Colonic mucosa (tissue), 4 donors: ENCODE measurements at regions not wholly inside any gene's neighbourhood (a gene's known extent, or its start where the extent isn't known, plus 50 kb on each side); places are given as distances from the start of the nearest gene placed in this dataset.
"Not testable (repeated sequence)": the region's sequence is repeated elsewhere in the genome, so short reads cannot be mapped to it uniquely, and the experiment has no call there.

Experiments used
- DNase-seq: peaks from one replicate; pipeline ENCODE4 v3.0.0-alpha.2; 2020
- H3K27ac ChIP-seq: fragments of 200-600 bp; one replicate; pipeline ENCODE4 v1.8.0; 2021
- H3K27me3 ChIP-seq: fragments of 200-600 bp; one replicate; pipeline ENCODE4 v1.8.0; 2021
- H3K36me3 ChIP-seq: fragments of 200-600 bp; one replicate; pipeline ENCODE4 v1.8.0; 2021
- H3K4me1 ChIP-seq: fragments of 200-600 bp; one replicate; pipeline ENCODE4 v1.8.0; 2021; ENCODE audit warnings: mild to moderate bottlenecking
- H3K4me3 ChIP-seq: fragments of 200-600 bp; one replicate; pipeline ENCODE4 v1.8.0; 2021
- H3K9ac ChIP-seq, 2 donors: one replicate each; pipeline ENCODE4 v1.7.0; 2013; ENCODE audit warnings: control low read depth in 2 of 2, low read depth in 2 of 2, low read length in 2 of 2
- H3K9me3 ChIP-seq: fragments of 200-600 bp; one replicate; pipeline ENCODE4 v1.8.0; 2021
- CTCF ChIP-seq: fragments of 200-600 bp; IDR thresholded peaks from one replicate; pipeline ENCODE4 v1.8.0; 2022; ENCODE audit warnings: antibody characterized with exemption, mild to moderate bottlenecking
- intact Hi-C: fragments of 100-400 bp; cut with DNase I; formaldehyde crosslinking; loops from one replicate; pipeline ENCODE4 v1.14.1; 2022
- donor health status: healthy.
- donor health status: DM: no; HTN: no; CAD: no.
- donor health status: DM: no; HTN: no; CAD: no.

- Histone ChIP-seq H3K36me3 (no peaks in the 10 kb centered on the region), H3K9ac (no peak overlapping the region), H3K4me3 (no peak overlapping the region), H3K9me3 (no peaks in the 10 kb centered on the region), H3K27me3 (no peaks in the 10 kb centered on the region), H3K27ac (no peak overlapping the region), H3K4me1 (no peaks in the 10 kb centered on the region)
- no peak for TF ChIP-seq CTCF
- DNase-seq: no peak
- intact Hi-C loops: no loop called here
These were observed 266.4 kb upstream of the DLGAP1 start for GRCh38 chr18:4721545-4721944.

GRCh38 chr18:4720518-4720917 lies 265.4 kb upstream of the DLGAP1 start:
- TF ChIP-seq CTCF: no peak
- no peak overlapping the region for H3K27ac ChIP-seq
- H3K4me1 ChIP-seq: no peaks in the 10 kb centered on the region
- no peaks in the 10 kb centered on the region for H3K36me3 ChIP-seq
- H3K4me3 ChIP-seq: no peak overlapping the region
- no peaks in the 10 kb centered on the region for H3K27me3 ChIP-seq
- no peaks in the 10 kb centered on the region for H3K9me3 ChIP-seq
- H3K9ac ChIP-seq: no peak overlapping the region
- intact Hi-C loops: no loop called here
- DNase-seq: no peak

GRCh38 chr18:4705894-4706293 lies 250.8 kb upstream of the DLGAP1 start:
- intact Hi-C loops: no loop called here
- Histone ChIP-seq H3K4me3 (no peak overlapping the region), H3K9ac (no peak overlapping the region), H3K27me3 (no peaks in the 10 kb centered on the region), H3K36me3 (no peaks in the 10 kb centered on the region), H3K4me1 (no peaks in the 10 kb centered on the region), H3K9me3 (no peaks in the 10 kb centered on the region), H3K27ac (no peak overlapping the region)
- TF ChIP-seq CTCF: no peak
- no peak for DNase-seq

GRCh38 chr18:4704781-4705180 lies 249.7 kb upstream of the DLGAP1 start:
- H3K9ac ChIP-seq: no peak overlapping the region
- TF ChIP-seq CTCF: no peak
- no peaks in the 10 kb centered on the region for H3K4me1 ChIP-seq
- no peaks in the 10 kb centered on the region for H3K36me3 ChIP-seq
- H3K9me3 ChIP-seq: no peaks in the 10 kb centered on the region
- H3K4me3 ChIP-seq: no peak overlapping the region
- DNase-seq: no peak
- intact Hi-C loops: no loop called here
- H3K27ac ChIP-seq: no peak overlapping the region
- no peaks in the 10 kb centered on the region for H3K27me3 ChIP-seq

GRCh38 chr18:4691836-4692235 lies 236.7 kb upstream of the DLGAP1 start:
- no peak for TF ChIP-seq CTCF
- H3K9me3 ChIP-seq: no peaks in the 10 kb centered on the region
- intact Hi-C loops: no loop called here

GRCh38 chr18:4678685-4679084 lies 223.6 kb upstream of the DLGAP1 start:
- DNase-seq, H3K9ac ChIP-seq, H3K27me3 ChIP-seq, H3K36me3 ChIP-seq, H3K4me1 ChIP-seq, intact Hi-C loops, H3K4me3 ChIP-seq, H3K9me3 ChIP-seq, H3K27ac ChIP-seq: not testable (repeated sequence)

More at GRCh38 chr18:4691836-4692235, 236.7 kb upstream of the DLGAP1 start:
- no peak for DNase-seq
- Histone ChIP-seq H3K27ac (no peak overlapping the region), H3K4me1 (no peaks in the 10 kb centered on the region), H3K27me3 (no peaks in the 10 kb centered on the region), H3K9ac (no peak overlapping the region), H3K4me3 (no peak overlapping the region), H3K36me3 (no peaks in the 10 kb centered on the region)
